T-cell (primary cell): ENCODE measurements at regions not wholly inside any gene's neighbourhood (a gene's known extent, or its start where the extent isn't known, plus 50 kb on each side); places are given as distances from the start of the nearest gene placed in this dataset.

ENCODE experiments used
- ATAC-seq, 4 experiments: fragments of 200-7000 bp in 3 of 4; fragments of 150-1000 bp in 1 of 4; cut with Tn5 transposase; replicated peaks in 1 of 4; 1 replicate in 3 of 4; 2 replicates in 1 of 4; pipeline ENCODE4 v1.10.0; 2021; ENCODE audit warnings: moderate library complexity in 3 of 4, mild to moderate bottlenecking in 2 of 4, moderate number of reproducible peaks in 1 of 4
- CTCF ChIA-PET, 2 donors: fragments of 300-600 bp; sonication (Branson Sonifier 250); formaldehyde crosslinking; loops; one replicate each; lab custom pipeline; 2022; ENCODE audit warnings: antibody characterized with exemption in 2 of 2; lab: Charles Lee
- POLR2A ChIA-PET, 2 donors: fragments of 300-600 bp; sonication (Branson Sonifier 250); formaldehyde crosslinking; loops; one replicate each; lab custom pipeline; 2022; ENCODE audit warnings: antibody characterized with exemption in 2 of 2; lab: Charles Lee
- DNase-seq, 35 experiments: peaks; one replicate each; pipeline versions ENCODE4 v3.0.0 to v3.0.0-alpha.2; 2013 to 2023
- H3K27ac ChIP-seq: one replicate; pipeline ENCODE4 v1.5.1; 2013; ENCODE audit warnings: low read length
- H3K27me3 ChIP-seq, 2 experiments: replicated peaks in 1 of 2; 1 replicate in 1 of 2; 2 replicates in 1 of 2; pipeline versions ENCODE4 v1.6.1 to v1.7.0; 2013; ENCODE audit warnings: low read length in 1 of 2, mixed read lengths in 1 of 2; ENCODE audit not compliant: control insufficient read depth in 2 of 2, insufficient read depth in 2 of 2; ENCODE audit errors: extremely low read depth in 1 of 2
- H3K36me3 ChIP-seq, 2 donors: 1 replicate in 1 of 2; 2 replicates in 1 of 2; pipeline versions ENCODE4 v1.6.1 to v1.7.0; 2013; ENCODE audit warnings: low read length in 1 of 2; ENCODE audit not compliant: control insufficient read depth in 2 of 2, insufficient read depth in 1 of 2; ENCODE audit errors: extremely low read depth in 1 of 2
- H3K4me1 ChIP-seq, 2 experiments: 1 replicate in 1 of 2; 2 replicates in 1 of 2; pipeline versions ENCODE4 v1.6.1 to v1.7.0; 2013; ENCODE audit warnings: low read length in 2 of 2, mixed read lengths in 1 of 2; ENCODE audit not compliant: insufficient read depth in 2 of 2, control insufficient read depth in 1 of 2; ENCODE audit errors: extremely low read depth in 1 of 2
- H3K4me3 ChIP-seq, 2 donors: 1 replicate in 1 of 2; 2 replicates in 1 of 2; pipeline versions ENCODE4 v1.5.1 to v1.7.0; 2013; ENCODE audit warnings: mild to moderate bottlenecking in 2 of 2, low read length in 1 of 2, moderate library complexity in 1 of 2; ENCODE audit not compliant: control insufficient read depth in 1 of 2; ENCODE audit errors: extremely low read depth in 1 of 2
- H3K9me3 ChIP-seq: 2 replicates; pipeline ENCODE4 v1.7.0; 2013
- H3K27ac Mint-ChIP-seq, 2 donors: one replicate each; pipeline ENCODE4 v1.8.0; 2020 to 2021; ENCODE audit warnings: mild to moderate bottlenecking in 2 of 2, mixed read lengths in 2 of 2
- H3K27me3 Mint-ChIP-seq, 2 donors: one replicate each; pipeline ENCODE4 v1.8.0; 2021 to 2022; ENCODE audit warnings: mixed read lengths in 2 of 2
- H3K36me3 Mint-ChIP-seq: one replicate; pipeline ENCODE4 v1.8.0; 2021; ENCODE audit warnings: mixed read lengths
- H3K4me1 Mint-ChIP-seq, 3 donors: one replicate each; pipeline ENCODE4 v1.8.0; 2020 to 2022; ENCODE audit warnings: mixed read lengths in 3 of 3, mild to moderate bottlenecking in 1 of 3
- H3K4me3 Mint-ChIP-seq, 3 donors: one replicate each; pipeline ENCODE4 v1.8.0; 2020 to 2022; ENCODE audit warnings: mild to moderate bottlenecking in 3 of 3, mixed read lengths in 3 of 3, moderate library complexity in 3 of 3
- H3K9me3 Mint-ChIP-seq, 3 donors: one replicate each; pipeline ENCODE4 v1.8.0; 2020 to 2022; ENCODE audit warnings: mixed read lengths in 3 of 3
- WGBS: methylation state at CpG from one replicate; pipeline ENCODE4 v1.1.5; 2013; ENCODE audit warnings: missing lambda C conversion rate; ENCODE audit not compliant: insufficient coverage; 5-methylcytosine and 5-hydroxymethylcytosine counted together

- H3K27ac ChIP-seq, result no peak overlapping the region
- DNase-seq (no peak), ATAC-seq (no peak)
- H3K4me3 ChIP-seq, result no peak overlapping the region
- no peaks in the 10 kb centered on the region for H3K4me1 Mint-ChIP-seq
- H3K27me3 Mint-ChIP-seq, result peaks cover 3% of the 10 kb centered on the region in 2 donors
- H3K36me3 Mint-ChIP-seq, result no peaks in the 10 kb centered on the region
- no peaks in the 10 kb centered on the region for H3K27me3 ChIP-seq
- POLR2A ChIA-PET, result interaction anchor here in 1 of 2 donors (0.5 kb wide), 1 partner anchor 39 kb away, joined by 4 read pairs; no protein-coding TSS in a partner anchor
- H3K4me1 ChIP-seq, result no peaks in the 10 kb centered on the region
- no peaks in the 10 kb centered on the region for H3K9me3 Mint-ChIP-seq
- no peaks in the 10 kb centered on the region for H3K36me3 ChIP-seq
- H3K9me3 ChIP-seq, result no peaks in the 10 kb centered on the region
- H3K4me3 Mint-ChIP-seq, result no peak overlapping the region
- no peak overlapping the region for H3K27ac Mint-ChIP-seq
- 68% methylated on average over 3 of the region's 5 CpGs for WGBS
- CTCF ChIA-PET, result interaction anchor here (0.7 to 1.2 kb wide), 2 partner anchors 16 to 197 kb away, joined by 3 read pairs; no protein-coding TSS in a partner anchor
Observed at GRCh38 chr6:56706981-56707726, 64.5 kb upstream of the DST start.

GRCh38 chr6:56699066-56699654 lies 56.5 kb upstream of the DST start:
- Histone ChIP-seq H3K4me3 (no peak overlapping the region), H3K9me3 (no peaks in the 10 kb centered on the region), H3K27me3 (no peaks in the 10 kb centered on the region), H3K27ac (no peak overlapping the region), H3K4me1 (no peaks in the 10 kb centered on the region), H3K36me3 (no peaks in the 10 kb centered on the region)
- no CpG with 5 or more reads among the region's 1 CpG for WGBS
- Mint-ChIP-seq H3K4me3 (no peak overlapping the region), H3K27ac (no peak overlapping the region), H3K9me3 (no peaks in the 10 kb centered on the region), H3K27me3 (peaks cover 0 to 4% of the 10 kb centered on the region in 2 donors), H3K36me3 (no peaks in the 10 kb centered on the region), H3K4me1 (no peaks in the 10 kb centered on the region)
- ChIA-PET CTCF (interaction anchor here in 1 of 2 donors (1.2 kb wide), 1 partner anchor 106 kb away, joined by 4 read pairs; no protein-coding TSS in a partner anchor), POLR2A (no interaction called here)
- DNase-seq, result peak in 1 of 35 experiments; percentile 2
- no peak for ATAC-seq

GRCh38 chr6:56695702-56696101 lies 53.0 kb upstream of the DST start:
- no peaks in the 10 kb centered on the region for H3K9me3 Mint-ChIP-seq
- no peak overlapping the region for H3K27ac Mint-ChIP-seq
- Histone ChIP-seq H3K4me1 (no peaks in the 10 kb centered on the region), H3K36me3 (no peaks in the 10 kb centered on the region), H3K9me3 (no peaks in the 10 kb centered on the region), H3K27me3 (no peaks in the 10 kb centered on the region), H3K27ac (no peak overlapping the region), H3K4me3 (no peak overlapping the region)
- ATAC-seq, result no peak
- H3K4me3 Mint-ChIP-seq, result no peak overlapping the region
- H3K36me3 Mint-ChIP-seq, result no peaks in the 10 kb centered on the region
- no peaks in the 10 kb centered on the region for H3K4me1 Mint-ChIP-seq
- ChIA-PET POLR2A (no interaction called here), CTCF (no interaction called here)
- H3K27me3 Mint-ChIP-seq, result peaks cover 0 to 4% of the 10 kb centered on the region in 2 donors
- no peak for DNase-seq

- no peaks in the 10 kb centered on the region for H3K36me3 Mint-ChIP-seq
- Histone ChIP-seq H3K4me1 (no peaks in the 10 kb centered on the region), H3K27me3 (no peaks in the 10 kb centered on the region), H3K27ac (no peak overlapping the region), H3K9me3 (no peaks in the 10 kb centered on the region), H3K36me3 (no peaks in the 10 kb centered on the region), H3K4me3 (no peak overlapping the region)
- DNase-seq, result no peak
- no peaks in the 10 kb centered on the region for H3K4me1 Mint-ChIP-seq
- peaks cover 0 to 1% of the 10 kb centered on the region in 2 donors for H3K27me3 Mint-ChIP-seq
- no peak overlapping the region for H3K27ac Mint-ChIP-seq
- no peak overlapping the region for H3K4me3 Mint-ChIP-seq
- no peak for ATAC-seq
- CTCF ChIA-PET, result no interaction called here
- POLR2A ChIA-PET, result no interaction called here
- H3K9me3 Mint-ChIP-seq, result no peaks in the 10 kb centered on the region
Observed at GRCh38 chr6:56694002-56694401, 51.3 kb upstream of the DST start.

GRCh38 chr6:56693246-56693607 lies 50.5 kb upstream of the DST start:
- H3K27ac ChIP-seq, result no peak overlapping the region
- H3K27me3 Mint-ChIP-seq, result no peaks in the 10 kb centered on the region
- ChIA-PET POLR2A (no interaction called here), CTCF (no interaction called here)
- no peaks in the 10 kb centered on the region for H3K27me3 ChIP-seq
- no peak for ATAC-seq
- no peak for DNase-seq
- no peak overlapping the region for H3K4me3 ChIP-seq
- H3K4me3 Mint-ChIP-seq, result no peak overlapping the region
- no peak overlapping the region for H3K27ac Mint-ChIP-seq
- no peaks in the 10 kb centered on the region for H3K4me1 ChIP-seq
- no peaks in the 10 kb centered on the region for H3K36me3 ChIP-seq
- no peaks in the 10 kb centered on the region for H3K4me1 Mint-ChIP-seq
- no peaks in the 10 kb centered on the region for H3K36me3 Mint-ChIP-seq
- 83% methylated on average over 2 of the region's 5 CpGs for WGBS
- no peaks in the 10 kb centered on the region for H3K9me3 ChIP-seq
- H3K9me3 Mint-ChIP-seq, result no peaks in the 10 kb centered on the region

- Histone ChIP-seq H3K36me3 (no peaks in the 10 kb centered on the region), H3K4me3 (no peak overlapping the region), H3K27me3 (no peaks in the 10 kb centered on the region), H3K9me3 (no peaks in the 10 kb centered on the region), H3K27ac (no peak overlapping the region), H3K4me1 (no peaks in the 10 kb centered on the region)
- no peak for ATAC-seq
- Mint-ChIP-seq H3K27me3 (no peaks in the 10 kb centered on the region), H3K4me3 (no peak overlapping the region), H3K4me1 (no peaks in the 10 kb centered on the region), H3K27ac (no peak overlapping the region), H3K36me3 (no peaks in the 10 kb centered on the region), H3K9me3 (no peaks in the 10 kb centered on the region)
- 88% methylated on average over 6 of the region's 8 CpGs for whole genome bisulfite sequencing
- POLR2A ChIA-PET, result no interaction called here
- CTCF ChIA-PET, result no interaction called here
- no peak for DNase-seq
Observed at GRCh38 chr6:56692523-56693245, 50.0 kb upstream of the DST start.
